PC-9 (cell line): ENCODE measurements at regions not wholly inside any gene's neighbourhood (a gene's known extent, or its start where the extent isn't known, plus 50 kb on each side); places are given as distances from the start of the nearest gene placed in this dataset.

Source experiments
- EZH2 ChIP-seq: fragments of 200-600 bp; sonication (generic); IDR thresholded peaks from 2 replicates; pipeline ENCODE4 v1.8.0; 2017; ENCODE audit warnings: antibody characterized with exemption, low read depth
- TF ChIP-seq, protein P1 (sequence below): fragments of 200-600 bp; sonication (generic); conservative IDR thresholded peaks from 2 replicates; pipeline ENCODE4 v1.6.1; 2017; ENCODE audit warnings: mixed run types, antibody characterized with exemption, mild to moderate bottlenecking, moderate library complexity

DNA sequence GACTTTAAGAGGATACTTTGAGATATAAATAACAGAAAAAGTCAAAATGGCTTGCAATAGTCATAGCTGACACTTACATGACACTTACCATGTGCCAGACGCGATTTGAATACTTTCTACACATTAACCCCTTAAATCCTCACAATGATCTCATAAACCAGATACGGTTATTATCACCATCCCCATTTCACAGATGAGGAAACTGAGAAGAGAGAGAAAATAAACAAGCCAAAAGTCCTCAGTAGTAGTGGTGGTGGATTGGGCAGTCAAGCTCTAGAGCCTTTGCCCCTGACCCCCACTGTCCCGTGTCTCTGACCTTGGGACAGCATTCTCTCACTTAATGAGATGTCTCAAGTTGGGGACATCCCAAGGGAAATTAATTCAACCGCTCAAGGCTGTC lies 105.2 kb upstream of the TAF1B start:
- TF ChIP-seq, protein P1, sequence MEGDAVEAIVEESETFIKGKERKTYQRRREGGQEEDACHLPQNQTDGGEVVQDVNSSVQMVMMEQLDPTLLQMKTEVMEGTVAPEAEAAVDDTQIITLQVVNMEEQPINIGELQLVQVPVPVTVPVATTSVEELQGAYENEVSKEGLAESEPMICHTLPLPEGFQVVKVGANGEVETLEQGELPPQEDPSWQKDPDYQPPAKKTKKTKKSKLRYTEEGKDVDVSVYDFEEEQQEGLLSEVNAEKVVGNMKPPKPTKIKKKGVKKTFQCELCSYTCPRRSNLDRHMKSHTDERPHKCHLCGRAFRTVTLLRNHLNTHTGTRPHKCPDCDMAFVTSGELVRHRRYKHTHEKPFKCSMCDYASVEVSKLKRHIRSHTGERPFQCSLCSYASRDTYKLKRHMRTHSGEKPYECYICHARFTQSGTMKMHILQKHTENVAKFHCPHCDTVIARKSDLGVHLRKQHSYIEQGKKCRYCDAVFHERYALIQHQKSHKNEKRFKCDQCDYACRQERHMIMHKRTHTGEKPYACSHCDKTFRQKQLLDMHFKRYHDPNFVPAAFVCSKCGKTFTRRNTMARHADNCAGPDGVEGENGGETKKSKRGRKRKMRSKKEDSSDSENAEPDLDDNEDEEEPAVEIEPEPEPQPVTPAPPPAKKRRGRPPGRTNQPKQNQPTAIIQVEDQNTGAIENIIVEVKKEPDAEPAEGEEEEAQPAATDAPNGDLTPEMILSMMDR = no peak
- TF ChIP-seq EZH2 = no peak
